ENCODE measurements at regions not wholly inside any gene's neighbourhood (a gene's known extent, or its start where the extent isn't known, plus 50 kb on each side); places are given as distances from the start of the nearest gene placed in this dataset.
"Not testable (repeated sequence)": the region's sequence is repeated elsewhere in the genome, so short reads cannot be mapped to it uniquely, and the experiment has no call there.

- Histone ChIP-seq H3K27me3 (no peaks in the 10 kb centered on the region), H3K4me1 (no peaks in the 10 kb centered on the region), H3K4me3 (no peak overlapping the region), H3K9me3 (no peaks in the 10 kb centered on the region), H3K36me3 (no peaks in the 10 kb centered on the region), H3K27ac (no peak overlapping the region)
- no peak for TF ChIP-seq CTCF (IDR thresholded peaks at IDR 0.05)
- TF ChIP-seq POLR2AphosphoS5 (IDR thresholded peaks at IDR 0.05): no peak
- ATAC-seq (ENCODE audit: low FRiP score in 2 of 2) (no peak), DNase-seq (no peak)
- 66 to 74% methylated on average over 9 of the region's 9 CpGs for WGBS, 2 donors
Measured at GRCh38 chr12:112694065-112694464, 97.5 kb upstream of the RPH3A start.

GRCh38 chr12:112697441-112697840, 94.1 kb upstream of the RPH3A start:
- 86 to 88% methylated on average over 7 of the region's 7 CpGs for WGBS, 2 donors
- DNase-seq; H3K4me1 ChIP-seq; H3K9me3 ChIP-seq; H3K4me3 ChIP-seq; H3K27me3 ChIP-seq; ATAC-seq (ENCODE audit: low FRiP score in 2 of 2); H3K36me3 ChIP-seq; H3K27ac ChIP-seq: not testable (repeated sequence)

- no peak for DNase-seq
- H3K4me3 ChIP-seq: no peak overlapping the region
- ATAC-seq (ENCODE audit: low FRiP score in 2 of 2): no peak
- no peaks in the 10 kb centered on the region for H3K27me3 ChIP-seq
- H3K4me1 ChIP-seq: no peaks in the 10 kb centered on the region
- H3K36me3 ChIP-seq: no peaks in the 10 kb centered on the region
- H3K27ac ChIP-seq: no peak overlapping the region
- H3K9me3 ChIP-seq: no peaks in the 10 kb centered on the region
- TF ChIP-seq POLR2A (IDR thresholded peaks at IDR 0.05) (no peak), POLR2AphosphoS5 (IDR thresholded peaks at IDR 0.05) (no peak), CTCF (IDR thresholded peaks at IDR 0.05) (no peak), EP300 (IDR thresholded peaks at IDR 0.05) (no peak)
Measured at GRCh38 chr12:112705037-112705632, 86.4 kb upstream of the RPH3A start.

GRCh38 chr12:112710414-112710813, 81.1 kb upstream of the RPH3A start:
- DNase-seq: no peak
- Histone ChIP-seq H3K36me3 (no peaks in the 10 kb centered on the region), H3K4me3 (no peak overlapping the region), H3K9me3 (no peaks in the 10 kb centered on the region), H3K4me1 (no peaks in the 10 kb centered on the region), H3K27ac (no peak overlapping the region), H3K27me3 (no peaks in the 10 kb centered on the region)
- 70 to 74% methylated on average over 4 of the region's 4 CpGs for WGBS, 2 donors
- no peak for TF ChIP-seq POLR2AphosphoS5 (IDR thresholded peaks at IDR 0.05)
- no peak for TF ChIP-seq POLR2A (IDR thresholded peaks at IDR 0.05)
- no peak for TF ChIP-seq CTCF (IDR thresholded peaks at IDR 0.05)
- TF ChIP-seq EP300 (IDR thresholded peaks at IDR 0.05): no peak
- ATAC-seq (ENCODE audit: low FRiP score in 2 of 2): no peak

- H3K27me3 ChIP-seq: no peaks in the 10 kb centered on the region
- TF ChIP-seq EP300 (IDR thresholded peaks at IDR 0.05): no peak
- no peak for TF ChIP-seq CTCF (IDR thresholded peaks at IDR 0.05)
- TF ChIP-seq POLR2AphosphoS5 (IDR thresholded peaks at IDR 0.05): no peak
- TF ChIP-seq POLR2A (IDR thresholded peaks at IDR 0.05): no peak
- H3K4me1 ChIP-seq: no peaks in the 10 kb centered on the region
- DNase-seq (no peak), ATAC-seq (ENCODE audit: low FRiP score in 2 of 2) (no peak)
- WGBS, 2 donors: 75 to 81% methylated on average over 3 of the region's 3 CpGs
- no peak overlapping the region for H3K27ac ChIP-seq
- H3K9me3 ChIP-seq: no peaks in the 10 kb centered on the region
- H3K4me3 ChIP-seq: no peak overlapping the region
- no peaks in the 10 kb centered on the region for H3K36me3 ChIP-seq
Measured at GRCh38 chr12:112711026-112711425, 80.5 kb upstream of the RPH3A start.

Measured in upper lobe of left lung (tissue), 6 donors.